HG02642 (cell line): ENCODE measurements at regions not wholly inside any gene's neighbourhood (a gene's known extent, or its start where the extent isn't known, plus 50 kb on each side); places are given as distances from the start of the nearest gene placed in this dataset.
"Not testable (repeated sequence)": the region's sequence is repeated elsewhere in the genome, so short reads cannot be mapped to it uniquely, and the experiment has no call there.

ENCODE experiments used
- ATAC-seq: cut with Tn5 transposase; IDR thresholded peaks from one replicate; pipeline ENCODE4 v1.9.1; 2021; ENCODE audit warnings: mild to moderate bottlenecking; ENCODE audit not compliant: unreplicated experiment, poor library complexity

GRCh38 chr1:157370698-157371097 is 181.6 kb downstream of the FCRL5 start:
- ATAC-seq = no peak

- no peak for ATAC-seq
Observed at GRCh38 chr1:157369808-157370521, 182.3 kb downstream of the FCRL5 start.

- not testable (repeated sequence) for ATAC-seq
Observed at GRCh38 chr1:157368941-157369340, 183.4 kb downstream of the FCRL5 start.

GRCh38 chr1:157368363-157368762 is 184.0 kb downstream of the FCRL5 start:
- no peak for ATAC-seq

- no peak for ATAC-seq
Observed at GRCh38 chr1:157367870-157368269, 184.4 kb downstream of the FCRL5 start.

- no peak for ATAC-seq
Observed at GRCh38 chr1:157367091-157367739, 185.1 kb downstream of the FCRL5 start.

- no peak for ATAC-seq
Observed at GRCh38 chr1:157364612-157365011, 187.7 kb downstream of the FCRL5 start.

- peak; percentile 68 for ATAC-seq
Observed at GRCh38 chr1:157363660-157364140, 188.6 kb downstream of the FCRL5 start.

- no peak for ATAC-seq
Observed at GRCh38 chr1:157360023-157360390, 192.3 kb downstream of the FCRL5 start.

GRCh38 chr1:157359314-157360022 is 192.8 kb downstream of the FCRL5 start:
- no peak for ATAC-seq

- no peak for ATAC-seq
Observed at GRCh38 chr1:157357111-157357510, 195.2 kb downstream of the FCRL5 start.

- ATAC-seq = no peak
Observed at GRCh38 chr1:157356601-157357000, 195.7 kb downstream of the FCRL5 start.

GRCh38 chr1:157353546-157353945 is 198.8 kb downstream of the FCRL5 start:
- ATAC-seq = no peak

- ATAC-seq = no peak
Observed at GRCh38 chr1:157352817-157353408, 199.4 kb downstream of the FCRL5 start.

- no peak for ATAC-seq
Observed at GRCh38 chr1:157352216-157352615, 200.1 kb downstream of the FCRL5 start.

- not testable (repeated sequence) for ATAC-seq
Observed at GRCh38 chr1:157351800-157352199, 200.5 kb downstream of the FCRL5 start.

- no peak for ATAC-seq
Observed at GRCh38 chr1:157348538-157349480, 203.5 kb downstream of the FCRL5 start.

- no peak for ATAC-seq
Observed at GRCh38 chr1:157347506-157347905, 204.8 kb downstream of the FCRL5 start.

GRCh38 chr1:157337785-157338184 is 199.6 kb upstream of the ETV3 start:
- not testable (repeated sequence) for ATAC-seq

GRCh38 chr1:157335056-157335455 is 196.9 kb upstream of the ETV3 start:
- ATAC-seq = no peak
